ENCODE measurements at regions not wholly inside any gene's neighbourhood (a gene's known extent, or its start where the extent isn't known, plus 50 kb on each side); places are given as distances from the start of the nearest gene placed in this dataset.

- DNase-seq (ENCODE audit: low spot score in 2 of 2): no peak
- TF ChIP-seq CTCF (IDR thresholded peaks at IDR 0.05) (no peak), POLR2A (IDR thresholded peaks at IDR 0.05) (no peak)
- intact Hi-C loops (cut with DNase I; ENCODE audit: low total_unique reads): no loop called here
- no peak overlapping the region for H3K4me3 ChIP-seq (ENCODE audit: low read depth, poor library complexity, severe bottlenecking)
Measured at GRCh38 chr10:47154762-47155161, 145.2 kb upstream of the GDF10 start.

DNA sequence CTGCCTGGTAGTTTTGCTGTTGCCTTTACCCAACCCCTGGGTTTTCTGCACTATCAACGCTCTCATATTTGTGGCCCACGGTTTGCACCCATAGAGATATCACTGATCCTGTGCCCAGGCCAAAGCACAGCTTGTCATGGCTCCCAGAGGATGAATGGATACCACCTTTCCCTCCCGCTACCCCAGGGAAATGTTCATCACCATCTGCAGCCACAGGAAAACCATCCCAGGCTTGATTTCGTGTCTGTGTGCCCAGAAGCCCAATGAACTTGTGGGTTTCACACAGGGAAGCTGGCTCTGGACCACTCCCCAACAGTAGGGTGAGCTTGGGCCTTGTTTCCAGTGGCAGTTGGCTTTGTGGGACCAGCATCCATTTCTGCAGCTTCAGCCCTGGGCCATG lies 143.1 kb upstream of the GDF10 start:
- intact Hi-C loops (cut with DNase I; ENCODE audit: low total_unique reads): no loop called here
- WGBS, 2 donors: 75 to 79% methylated on average over 4 of the region's 4 CpGs
- no peak for DNase-seq (ENCODE audit: low spot score in 2 of 2)
- no peak for TF ChIP-seq POLR2A (IDR thresholded peaks at IDR 0.05)
- TF ChIP-seq CTCF (IDR thresholded peaks at IDR 0.05): no peak
- H3K4me3 ChIP-seq (ENCODE audit: low read depth, poor library complexity, severe bottlenecking): no peak overlapping the region

DNA sequence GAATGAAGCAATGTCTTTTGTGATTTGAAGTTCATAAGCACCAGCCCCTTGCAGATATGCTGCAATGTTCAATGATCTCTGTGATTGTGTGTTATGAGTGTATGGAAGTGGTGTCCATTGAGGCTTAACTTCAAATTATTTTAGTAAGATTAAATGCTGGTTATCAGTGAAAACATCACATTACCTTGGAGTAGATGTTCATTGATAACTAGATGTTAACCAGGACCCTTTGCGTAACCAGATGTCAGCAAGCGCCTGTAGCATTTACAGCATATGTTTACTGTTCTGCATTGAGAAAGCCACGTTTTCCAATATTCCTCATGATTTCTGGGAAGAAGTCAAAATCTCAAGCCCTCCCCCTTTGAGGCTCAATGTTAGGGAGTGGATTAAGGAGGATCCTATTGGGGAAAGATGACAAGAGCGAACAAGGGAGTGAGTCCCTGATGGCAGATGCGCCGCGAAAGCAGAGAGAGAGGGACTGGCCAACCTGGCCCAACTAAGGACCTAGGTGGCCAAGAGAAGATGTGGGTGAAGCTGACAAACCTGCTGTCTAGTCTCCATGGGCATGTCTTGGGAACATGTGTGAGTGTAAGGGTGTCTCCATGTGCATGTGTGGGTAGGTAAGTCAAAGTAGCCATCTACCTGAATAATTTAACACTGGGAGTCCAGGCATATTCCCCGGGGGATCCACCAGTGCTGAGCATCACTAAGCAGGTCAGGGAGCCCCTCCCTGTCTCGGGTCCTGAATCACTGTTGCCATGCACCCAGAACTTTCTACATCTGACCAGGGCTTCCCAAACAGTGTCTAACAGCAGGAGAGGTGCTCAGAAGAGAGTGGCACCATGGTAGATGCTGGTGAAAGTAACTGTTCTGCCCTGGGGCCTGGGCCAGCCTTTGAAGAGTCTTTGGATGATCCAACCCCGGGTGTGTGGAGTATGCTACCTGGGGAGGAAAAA lies 141.6 kb upstream of the GDF10 start:
- intact Hi-C loops (cut with DNase I; ENCODE audit: low total_unique reads): no loop called here
- TF ChIP-seq POLR2A (IDR thresholded peaks at IDR 0.05): no peak
- no peak for TF ChIP-seq CTCF (IDR thresholded peaks at IDR 0.05)
- 87 to 93% methylated on average over 10 of the region's 10 CpGs for WGBS, 2 donors
- DNase-seq (ENCODE audit: low spot score in 2 of 2): peak in 1 of 2 donors; percentile 64
- no peak overlapping the region for H3K4me3 ChIP-seq (ENCODE audit: low read depth, poor library complexity, severe bottlenecking)

- no peak for TF ChIP-seq CTCF (IDR thresholded peaks at IDR 0.05)
- no peak for TF ChIP-seq POLR2A (IDR thresholded peaks at IDR 0.05)
- no peak overlapping the region for H3K4me3 ChIP-seq (ENCODE audit: low read depth, poor library complexity, severe bottlenecking)
- DNase-seq (ENCODE audit: low spot score in 2 of 2): peak in 1 of 2 donors; percentile 70
- WGBS, 2 donors: 66 to 70% methylated on average over 7 of the region's 7 CpGs
- intact Hi-C loops (cut with DNase I; ENCODE audit: low total_unique reads): no loop called here
Measured at GRCh38 chr10:47159361-47160260, 140.4 kb upstream of the GDF10 start.

- intact Hi-C loops (cut with DNase I; ENCODE audit: low total_unique reads): no loop called here
- WGBS, 2 donors: 87 to 93% methylated on average over 9 of the region's 9 CpGs
- H3K4me3 ChIP-seq (ENCODE audit: low read depth, poor library complexity, severe bottlenecking): no peak overlapping the region
- peak in 1 of 2 donors; percentile 46 for DNase-seq (ENCODE audit: low spot score in 2 of 2)
- TF ChIP-seq CTCF (IDR thresholded peaks at IDR 0.05): no peak
- no peak for TF ChIP-seq POLR2A (IDR thresholded peaks at IDR 0.05)
Measured at GRCh38 chr10:47160261-47160908, 139.6 kb upstream of the GDF10 start.

Data from lower leg skin (tissue), 4 donors.